Endodermal cell (in vitro differentiated cells): ENCODE measurements at regions not wholly inside any gene's neighbourhood (a gene's known extent, or its start where the extent isn't known, plus 50 kb on each side); places are given as distances from the start of the nearest gene placed in this dataset.

Experiments used
- DNase-seq: peaks from one replicate; pipeline ENCODE4 v3.0.0-alpha.2; 2017
- H3K27ac ChIP-seq: 2 replicates; pipeline ENCODE4 v1.5.1; 2013; ENCODE audit warnings: mild to moderate bottlenecking, low read depth, low read length, moderate library complexity
- H3K27me3 ChIP-seq: 2 replicates; pipeline ENCODE4 v1.6.1; 2013; ENCODE audit warnings: mild to moderate bottlenecking, low read length, moderate library complexity; ENCODE audit not compliant: insufficient read depth, control insufficient read depth, poor library complexity, severe bottlenecking
- H3K36me3 ChIP-seq: 2 replicates; pipeline ENCODE4 v1.7.0; 2013; ENCODE audit warnings: mild to moderate bottlenecking, low read length, moderate library complexity; ENCODE audit not compliant: control insufficient read depth, insufficient read depth
- H3K4me1 ChIP-seq: one replicate; pipeline ENCODE4 v1.7.0; 2013; ENCODE audit warnings: low read length; ENCODE audit not compliant: control insufficient read depth, insufficient read depth
- H3K4me3 ChIP-seq: 2 replicates; pipeline ENCODE4 v1.5.1; 2013; ENCODE audit warnings: mild to moderate bottlenecking, low read length, moderate library complexity
- H3K9ac ChIP-seq: 2 replicates; pipeline ENCODE4 v1.6.1; 2013; ENCODE audit warnings: mild to moderate bottlenecking, low read length, moderate library complexity; ENCODE audit not compliant: poor library complexity, severe bottlenecking; ENCODE audit errors: extremely low read depth
- H3K9me3 ChIP-seq: 2 replicates; pipeline ENCODE4 v1.6.1; 2013; ENCODE audit warnings: mild to moderate bottlenecking, low read length, moderate library complexity; ENCODE audit not compliant: control insufficient read depth
- H3K27ac Mint-ChIP-seq: 2 replicates; pipeline ENCODE4 v1.8.0; 2020; ENCODE audit warnings: mixed read lengths
- H3K27me3 Mint-ChIP-seq: 2 replicates; pipeline ENCODE4 v1.8.0; 2021; ENCODE audit warnings: mild to moderate bottlenecking, mixed read lengths; ENCODE audit not compliant: insufficient read depth
- H3K36me3 Mint-ChIP-seq: 2 replicates; pipeline ENCODE4 v1.8.0; 2020; ENCODE audit warnings: low read depth, mixed read lengths
- H3K4me1 Mint-ChIP-seq: 2 replicates; pipeline ENCODE4 v1.8.0; 2020; ENCODE audit warnings: mixed read lengths
- H3K4me3 Mint-ChIP-seq: 2 replicates; pipeline ENCODE4 v1.8.0; 2020; ENCODE audit warnings: mild to moderate bottlenecking, moderate library complexity, mixed read lengths
- H3K9me3 Mint-ChIP-seq: 2 replicates; pipeline ENCODE4 v1.8.0; 2020; ENCODE audit warnings: mild to moderate bottlenecking, mixed read lengths
- CTCF ChIP-seq: fragments of 200-600 bp; sonication (generic); conservative IDR thresholded peaks from 2 replicates; pipeline ENCODE4 v1.5.0; 2021; ENCODE audit warnings: antibody characterized with exemption, mild to moderate bottlenecking
- WGBS, 2 experiments: methylation state at CpG; one replicate each; pipeline versions ENCODE4 v1.1.5 to v1.1.7; 2013; ENCODE audit warnings: missing lambda C conversion rate in 2 of 2, mixed read lengths in 1 of 2; ENCODE audit not compliant: insufficient coverage in 1 of 2, insufficient read length in 1 of 2; 5-methylcytosine and 5-hydroxymethylcytosine counted together

- no peaks in the 10 kb centered on the region for H3K36me3 Mint-ChIP-seq
- H3K36me3 ChIP-seq = no peaks in the 10 kb centered on the region
- peaks cover 2% of the 10 kb centered on the region for H3K27me3 Mint-ChIP-seq
Measured at GRCh38 chr2:226601881-226602662, 197.5 kb downstream of the IRS1 start.

DNA sequence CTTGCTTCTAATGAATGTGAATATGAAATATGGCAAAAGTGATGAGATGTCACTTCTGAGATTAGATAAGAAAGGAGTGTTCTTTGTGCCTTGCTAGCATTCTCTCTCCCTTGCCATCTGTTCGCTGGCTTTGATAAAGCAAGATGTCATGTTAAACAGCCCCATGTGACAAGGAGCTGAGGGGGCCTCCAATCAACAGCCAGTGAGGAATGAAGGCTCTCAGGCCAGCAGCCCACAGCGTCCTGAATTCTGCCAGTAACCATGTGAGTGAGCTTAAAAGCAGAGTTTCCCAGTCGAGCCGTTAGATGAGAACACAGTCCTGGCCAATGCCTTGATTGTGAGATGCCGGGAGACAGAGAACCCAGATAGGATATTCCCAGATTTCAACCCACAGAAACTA is 198.8 kb downstream of the IRS1 start:
- WGBS, 2 experiments = 80 to 91% methylated on average over 2 to 5 of the region's 5 CpGs
- H3K36me3 ChIP-seq = no peaks in the 10 kb centered on the region
- Mint-ChIP-seq H3K4me3 (no peak overlapping the region), H3K27me3 (peaks cover 2% of the 10 kb centered on the region), H3K4me1 (peaks cover 4% of the 10 kb centered on the region), H3K36me3 (no peaks in the 10 kb centered on the region), H3K27ac (no peak overlapping the region), H3K9me3 (no peaks in the 10 kb centered on the region)
- no peaks in the 10 kb centered on the region for H3K27me3 ChIP-seq
- DNase-seq = no peak
- no peak overlapping the region for H3K9ac ChIP-seq
- no peaks in the 10 kb centered on the region for H3K4me1 ChIP-seq
- no peak overlapping the region for H3K27ac ChIP-seq
- H3K9me3 ChIP-seq = no peaks in the 10 kb centered on the region
- TF ChIP-seq CTCF = no peak
- H3K4me3 ChIP-seq = no peak overlapping the region

More at GRCh38 chr2:226601881-226602662, 197.5 kb downstream of the IRS1 start:
- Mint-ChIP-seq H3K27ac (no peak overlapping the region), H3K4me3 (no peak overlapping the region), H3K9me3 (no peaks in the 10 kb centered on the region), H3K4me1 (peaks cover 8% of the 10 kb centered on the region)
- no peak overlapping the region for H3K4me3 ChIP-seq
- H3K4me1 ChIP-seq = no peaks in the 10 kb centered on the region
- H3K9ac ChIP-seq = no peak overlapping the region
- no peak overlapping the region for H3K27ac ChIP-seq
- no peaks in the 10 kb centered on the region for H3K27me3 ChIP-seq
- 98% methylated on average over 3 of the region's 4 CpGs; no CpG with 5 or more reads in 1 of the 2 experiments for WGBS, 2 experiments
- no peak for DNase-seq
- H3K9me3 ChIP-seq = no peaks in the 10 kb centered on the region
- TF ChIP-seq CTCF = no peak

GRCh38 chr2:226600184-226600583 is 199.4 kb downstream of the IRS1 start:
- Mint-ChIP-seq H3K4me1 (peaks cover 4% of the 10 kb centered on the region), H3K36me3 (no peaks in the 10 kb centered on the region), H3K9me3 (no peaks in the 10 kb centered on the region), H3K27ac (no peak overlapping the region), H3K4me3 (no peak overlapping the region), H3K27me3 (peaks cover 2% of the 10 kb centered on the region)
- Histone ChIP-seq H3K4me3 (no peak overlapping the region), H3K36me3 (no peaks in the 10 kb centered on the region), H3K9me3 (no peaks in the 10 kb centered on the region), H3K4me1 (no peaks in the 10 kb centered on the region), H3K9ac (no peak overlapping the region), H3K27me3 (no peaks in the 10 kb centered on the region), H3K27ac (no peak overlapping the region)
- 90% methylated on average over 4 of the region's 5 CpGs; no CpG with 5 or more reads in 1 of the 2 experiments for WGBS, 2 experiments
- peak; percentile 18 for TF ChIP-seq CTCF
- no peak for DNase-seq
